Pancreas (tissue), 10 donors: ENCODE measurements at regions not wholly inside any gene's neighbourhood (a gene's known extent, or its start where the extent isn't known, plus 50 kb on each side); places are given as distances from the start of the nearest gene placed in this dataset.
"Not testable (repeated sequence)": the region's sequence is repeated elsewhere in the genome, so short reads cannot be mapped to it uniquely, and the experiment has no call there.

Source experiments
- ATAC-seq, 4 donors: fragments of 200-7000 bp; cut with Tn5 transposase; one replicate each; pipeline versions ENCODE4 v1.8.0 to v1.9.1; 2020; ENCODE audit warnings: mild to moderate bottlenecking in 4 of 4, moderate library complexity in 4 of 4
- DNase-seq, 6 donors: peaks; one replicate each; pipeline ENCODE4 v3.0.0-alpha.2; 2020
- FAIRE-seq: peaks from 2 replicates; lab custom pipeline; 2012; peaks lifted over from hg19 to GRCh38; lab: Jason Lieb, UNC
- H3K27ac ChIP-seq, 4 donors: fragments of 200-600 bp; sonication (generic); 1 replicate in 3 of 4; 2 replicates in 1 of 4; pipeline versions ENCODE4 v1.5.0 to v1.8.0; 2020
- H3K27me3 ChIP-seq, 4 donors: fragments of 200-600 bp; one replicate each; pipeline ENCODE4 v1.8.0; 2021
- H3K36me3 ChIP-seq, 3 donors: fragments of 200-600 bp; sonication (generic) in 1 of 3; one replicate each; pipeline versions ENCODE4 v1.5.0 to v1.8.0; 2020 to 2021
- H3K4me1 ChIP-seq, 3 donors: fragments of 200-600 bp; one replicate each; pipeline ENCODE4 v1.8.0; 2021
- H3K4me3 ChIP-seq, 4 donors: fragments of 200-600 bp; sonication (generic) in 2 of 4; one replicate each; pipeline versions ENCODE4 v1.5.0 to v1.8.0; 2020 to 2021
- H3K9me3 ChIP-seq, 4 donors: fragments of 200-600 bp; one replicate each; pipeline ENCODE4 v1.8.0; 2021
- WGBS, 2 donors: extraction: QIAGEN DNeasy Blood & Tissue Kit; methylation state at CpG; one replicate each; pipeline ENCODE4 v1.1.7; 2013; 5-methylcytosine and 5-hydroxymethylcytosine counted together
- intact Hi-C, 3 donors: fragments of 100-400 bp; cut with DNase I; formaldehyde crosslinking; loops; one replicate each; pipeline versions ENCODE4 v1.11.1 to v1.14.2; 2022
- TF ChIP-seq, protein P1 (sequence below), 4 donors: fragments of 200-600 bp; sonication (generic) in 3 of 4; IDR thresholded peaks; one replicate each; pipeline versions ENCODE4 v1.5.0 to v1.8.0; 2021; ENCODE audit warnings: antibody characterized with exemption in 4 of 4
- donor health status: healthy with polysubstance abuse.
- donor health status: DM: no; HTN: no; CAD: no; lungs with moderate emphysema.
- donor health status: DM: no; HTN: no; CAD: no.
- donor health status: control.
- donor health status: control.
- donor health status: Bipolar disorder and iron deficiency.
- donor health status: DM: yes; HTN: yes; CAD: no.
- donor health status: DM: no; HTN: no; CAD: no.
- donor health status: DM: no; HTN: no; CAD: no.
- donor health status: DM: yes; HTN: yes; CAD: no.

DNA sequence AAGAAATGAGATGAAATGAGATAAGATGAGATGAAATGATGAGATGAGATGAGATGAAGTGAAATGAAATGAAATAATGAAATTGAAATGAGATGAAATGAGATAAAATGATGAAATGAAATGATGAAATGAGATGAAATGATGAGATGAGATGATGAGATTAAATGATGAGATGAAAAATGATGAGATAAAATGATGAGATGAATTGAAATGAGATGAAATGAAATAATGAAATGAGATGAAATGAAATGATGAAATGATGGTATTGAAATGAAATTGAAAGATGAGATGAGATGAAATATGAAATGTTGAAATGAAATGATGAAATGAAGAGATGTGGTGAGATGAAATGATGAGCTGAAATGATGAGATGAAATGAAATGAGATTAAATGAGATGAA is 231.0 kb downstream of the GOLGA6L6 start:
- intact Hi-C loops, result no loop called here

DNA sequence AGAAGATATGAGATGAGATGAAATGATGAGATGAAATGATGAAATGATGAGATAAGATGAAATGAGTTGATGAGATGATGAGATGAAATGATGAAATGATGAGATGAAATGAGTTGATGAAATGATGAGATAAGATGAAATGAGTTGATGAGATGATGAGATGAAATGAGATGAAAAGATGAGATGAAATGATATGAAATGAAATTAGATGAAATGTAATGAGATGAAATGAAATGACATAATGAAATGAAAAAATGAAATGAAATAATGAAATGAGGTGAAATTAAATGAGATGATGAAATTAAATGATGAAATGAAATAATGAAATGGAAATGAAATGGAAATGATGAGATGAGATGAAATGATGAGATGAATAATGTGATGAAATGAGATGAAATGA is 231.6 kb downstream of the GOLGA6L6 start:
- FAIRE-seq, intact Hi-C loops, ATAC-seq, H3K27ac ChIP-seq, DNase-seq, H3K4me1 ChIP-seq, H3K36me3 ChIP-seq, H3K27me3 ChIP-seq, H3K4me3 ChIP-seq, H3K9me3 ChIP-seq: not testable (repeated sequence)

More for the DNA sequence above, 231.0 kb downstream of the GOLGA6L6 start:
- Histone ChIP-seq H3K9me3 (no peaks in the 10 kb centered on the region), H3K4me3 (no peak overlapping the region), H3K36me3 (no peaks in the 10 kb centered on the region), H3K27ac (no peak overlapping the region), H3K27me3 (no peaks in the 10 kb centered on the region), H3K4me1 (no peaks in the 10 kb centered on the region)
- TF ChIP-seq, protein P1, sequence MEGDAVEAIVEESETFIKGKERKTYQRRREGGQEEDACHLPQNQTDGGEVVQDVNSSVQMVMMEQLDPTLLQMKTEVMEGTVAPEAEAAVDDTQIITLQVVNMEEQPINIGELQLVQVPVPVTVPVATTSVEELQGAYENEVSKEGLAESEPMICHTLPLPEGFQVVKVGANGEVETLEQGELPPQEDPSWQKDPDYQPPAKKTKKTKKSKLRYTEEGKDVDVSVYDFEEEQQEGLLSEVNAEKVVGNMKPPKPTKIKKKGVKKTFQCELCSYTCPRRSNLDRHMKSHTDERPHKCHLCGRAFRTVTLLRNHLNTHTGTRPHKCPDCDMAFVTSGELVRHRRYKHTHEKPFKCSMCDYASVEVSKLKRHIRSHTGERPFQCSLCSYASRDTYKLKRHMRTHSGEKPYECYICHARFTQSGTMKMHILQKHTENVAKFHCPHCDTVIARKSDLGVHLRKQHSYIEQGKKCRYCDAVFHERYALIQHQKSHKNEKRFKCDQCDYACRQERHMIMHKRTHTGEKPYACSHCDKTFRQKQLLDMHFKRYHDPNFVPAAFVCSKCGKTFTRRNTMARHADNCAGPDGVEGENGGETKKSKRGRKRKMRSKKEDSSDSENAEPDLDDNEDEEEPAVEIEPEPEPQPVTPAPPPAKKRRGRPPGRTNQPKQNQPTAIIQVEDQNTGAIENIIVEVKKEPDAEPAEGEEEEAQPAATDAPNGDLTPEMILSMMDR (IDR thresholded peaks at IDR 0.05), result no peak
- DNase-seq, result no peak
- no peak for ATAC-seq
- no peak for FAIRE-seq

DNA sequence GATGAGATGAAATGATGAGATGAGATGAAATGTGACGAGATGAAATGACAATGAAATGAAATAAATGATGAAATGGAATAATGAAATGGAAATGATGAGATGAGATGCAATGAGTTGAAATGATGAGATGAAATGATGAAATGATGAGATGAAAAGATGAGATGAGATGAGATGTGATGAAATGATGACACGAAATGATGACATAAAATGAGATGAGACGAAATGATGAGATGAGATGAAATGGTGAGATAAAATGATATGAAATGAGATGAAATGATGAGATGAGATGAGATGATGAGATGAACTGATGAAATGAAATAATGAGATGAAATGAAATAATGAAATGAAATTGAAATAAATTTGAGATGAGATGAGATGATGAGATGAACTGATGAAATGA is 232.2 kb downstream of the GOLGA6L6 start:
- H3K4me3 ChIP-seq, H3K36me3 ChIP-seq, ATAC-seq, DNase-seq, H3K27ac ChIP-seq, intact Hi-C loops, H3K9me3 ChIP-seq, H3K4me1 ChIP-seq, FAIRE-seq, H3K27me3 ChIP-seq: not testable (repeated sequence)
- WGBS, 2 donors, result 40 to 41% methylated on average over 3 of the region's 3 CpGs

DNA sequence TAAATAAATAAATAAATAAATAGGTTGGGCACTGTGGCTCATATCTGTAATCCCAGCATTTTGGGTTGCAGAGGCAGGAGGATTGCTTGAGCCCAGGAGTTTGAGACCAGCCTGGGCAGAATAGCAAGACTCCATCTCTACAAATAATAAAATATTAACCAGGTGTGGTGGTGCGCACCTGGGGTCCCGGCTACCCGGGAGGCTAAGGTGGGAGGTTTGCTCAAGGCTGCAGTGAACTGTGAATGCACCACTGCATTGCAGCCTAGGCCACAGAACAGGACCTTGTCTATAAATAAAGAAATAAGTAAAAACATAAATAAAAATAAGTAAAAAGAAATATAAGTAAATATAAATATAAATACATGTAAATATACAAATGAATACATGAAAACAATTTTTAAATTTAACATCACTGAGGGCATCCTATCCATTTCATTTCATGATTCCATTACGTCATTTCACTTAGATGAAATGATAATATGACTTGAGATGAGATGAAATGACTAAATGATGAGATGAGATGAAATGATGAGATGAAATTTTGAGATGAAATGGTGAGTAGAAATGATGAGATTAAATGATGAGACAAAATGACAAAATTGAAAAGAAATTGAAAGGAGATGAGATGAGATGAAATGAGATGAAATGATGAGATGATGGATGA is 233.4 kb downstream of the GOLGA6L6 start:
- H3K4me1 ChIP-seq, ATAC-seq, DNase-seq, FAIRE-seq, H3K4me3 ChIP-seq, H3K36me3 ChIP-seq, H3K27me3 ChIP-seq, H3K9me3 ChIP-seq, H3K27ac ChIP-seq, intact Hi-C loops: not testable (repeated sequence)
- WGBS, 2 donors, result 74 to 80% methylated on average over 4 of the region's 4 CpGs

DNA sequence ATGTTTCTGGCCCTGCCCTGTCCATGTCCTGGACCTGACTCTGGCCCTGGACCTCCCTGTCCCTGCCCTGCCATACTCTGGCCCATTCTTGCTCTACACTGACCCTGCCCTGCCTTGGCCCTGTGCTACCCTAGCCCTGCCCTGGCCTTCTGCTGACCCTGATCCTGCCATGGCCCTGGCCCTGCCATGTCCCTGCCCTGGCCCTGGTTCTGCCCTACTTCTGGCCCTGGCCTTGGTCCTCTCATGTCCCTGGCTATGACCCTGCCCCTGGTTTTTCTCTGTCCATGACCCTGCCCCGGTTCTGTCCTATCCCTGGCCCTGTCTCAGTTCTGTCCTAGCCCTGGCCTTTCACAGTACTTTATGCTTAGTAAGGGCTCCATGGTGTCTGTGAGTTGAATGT is 234.5 kb downstream of the GOLGA6L6 start:
- H3K27ac ChIP-seq, FAIRE-seq, H3K36me3 ChIP-seq, H3K4me1 ChIP-seq, H3K4me3 ChIP-seq, H3K9me3 ChIP-seq, ATAC-seq, H3K27me3 ChIP-seq, intact Hi-C loops: not testable (repeated sequence)
- 28 to 52% methylated on average over 1 of the region's 1 CpG for WGBS, 2 donors
- peak in 1 of 6 donors; percentile 29 for DNase-seq

DNA sequence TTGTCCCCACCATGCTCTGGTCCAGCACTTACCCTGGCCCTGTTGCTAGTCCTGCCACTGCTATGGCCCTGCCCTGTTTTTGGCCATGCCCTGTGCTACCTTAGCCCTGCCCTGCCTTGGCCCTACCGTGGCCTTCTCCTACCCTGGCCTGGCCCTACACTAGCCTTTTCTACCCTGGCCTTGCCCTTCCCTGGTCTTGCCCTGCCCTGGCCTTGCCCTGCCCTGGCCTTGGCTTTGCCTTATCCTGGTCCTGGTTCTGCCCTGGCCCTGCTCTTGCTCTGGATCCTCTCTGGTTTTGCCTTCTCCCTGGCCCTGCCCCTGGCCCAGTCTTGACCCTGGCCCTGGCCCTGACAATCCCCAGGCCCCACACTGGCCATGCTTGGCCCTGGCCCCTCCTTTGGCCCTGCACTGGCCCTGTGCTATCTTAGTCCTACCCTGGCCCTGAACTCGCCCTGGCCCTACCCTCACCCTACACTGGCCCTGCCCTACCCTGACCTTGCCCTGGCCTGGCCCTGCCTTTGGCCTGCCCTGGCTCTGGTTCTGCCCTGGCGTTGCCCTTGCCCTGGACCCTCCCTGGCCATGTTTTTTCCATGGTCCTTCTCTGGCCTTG is 235.0 kb downstream of the GOLGA6L6 start:
- FAIRE-seq, H3K27me3 ChIP-seq, intact Hi-C loops, H3K4me1 ChIP-seq, H3K36me3 ChIP-seq, H3K27ac ChIP-seq, H3K4me3 ChIP-seq, ATAC-seq, H3K9me3 ChIP-seq: not testable (repeated sequence)
- DNase-seq, result peak in 2 of 6 donors; percentile 60 to 88
- 48 to 56% methylated on average over 3 of the region's 3 CpGs for WGBS, 2 donors

DNA sequence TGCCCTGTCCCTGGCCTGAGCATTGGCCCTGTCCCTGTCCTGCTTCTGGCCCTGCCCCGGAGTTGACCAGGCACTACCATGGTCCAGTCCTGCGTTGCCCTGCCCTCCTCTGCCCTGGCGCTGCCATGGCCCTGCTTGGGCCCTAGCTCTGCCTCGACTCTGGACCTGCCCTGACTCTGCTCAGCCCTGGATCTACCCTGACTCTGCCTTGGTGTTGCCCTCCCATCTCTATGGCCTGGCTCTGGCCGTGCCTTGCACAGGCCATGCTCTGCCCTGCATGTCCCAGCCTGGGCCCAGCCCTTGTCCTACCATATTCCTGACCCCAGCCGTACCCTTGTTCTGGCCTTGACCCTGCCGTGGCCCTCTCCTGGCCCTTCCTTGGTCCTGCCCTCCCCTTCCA is 235.7 kb downstream of the GOLGA6L6 start:
- FAIRE-seq, result not testable (repeated sequence)

DNA sequence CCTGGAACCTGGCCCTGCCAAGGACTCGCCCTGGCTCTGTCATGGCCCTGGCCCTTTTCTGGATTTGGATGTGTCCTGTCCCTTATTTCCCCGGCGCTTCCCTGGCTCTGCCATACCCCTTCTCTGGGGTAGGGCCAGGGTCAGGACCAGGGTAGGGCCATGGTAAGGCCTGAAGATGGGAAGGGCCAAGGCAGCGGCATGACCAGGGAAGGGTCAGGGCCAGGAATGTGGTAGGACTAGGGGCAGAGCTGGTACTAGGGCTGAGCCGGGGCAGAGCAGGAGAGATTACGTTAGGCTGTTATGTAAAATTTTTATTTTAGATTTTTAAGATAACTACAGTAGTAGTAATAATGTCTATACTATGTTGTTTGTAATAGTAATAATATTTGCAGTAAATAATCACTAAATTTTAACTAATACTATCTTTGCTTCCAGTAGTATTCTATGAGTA is 236.6 kb downstream of the GOLGA6L6 start:
- H3K27ac ChIP-seq, H3K4me3 ChIP-seq, H3K36me3 ChIP-seq, intact Hi-C loops, H3K9me3 ChIP-seq, H3K27me3 ChIP-seq, H3K4me1 ChIP-seq, ATAC-seq, FAIRE-seq: not testable (repeated sequence)
- DNase-seq, result peak in 1 of 6 donors; percentile 57
- 77 to 85% methylated on average over 6 of the region's 6 CpGs for WGBS, 2 donors

More for the DNA sequence above, 235.7 kb downstream of the GOLGA6L6 start:
- H3K27ac ChIP-seq, H3K36me3 ChIP-seq, H3K27me3 ChIP-seq, ATAC-seq, H3K9me3 ChIP-seq, H3K4me1 ChIP-seq, intact Hi-C loops, H3K4me3 ChIP-seq: not testable (repeated sequence)
- 62 to 68% methylated on average over 6 to 7 of the region's 7 CpGs for WGBS, 2 donors
- peak in 1 of 6 donors; percentile 74 for DNase-seq

DNA sequence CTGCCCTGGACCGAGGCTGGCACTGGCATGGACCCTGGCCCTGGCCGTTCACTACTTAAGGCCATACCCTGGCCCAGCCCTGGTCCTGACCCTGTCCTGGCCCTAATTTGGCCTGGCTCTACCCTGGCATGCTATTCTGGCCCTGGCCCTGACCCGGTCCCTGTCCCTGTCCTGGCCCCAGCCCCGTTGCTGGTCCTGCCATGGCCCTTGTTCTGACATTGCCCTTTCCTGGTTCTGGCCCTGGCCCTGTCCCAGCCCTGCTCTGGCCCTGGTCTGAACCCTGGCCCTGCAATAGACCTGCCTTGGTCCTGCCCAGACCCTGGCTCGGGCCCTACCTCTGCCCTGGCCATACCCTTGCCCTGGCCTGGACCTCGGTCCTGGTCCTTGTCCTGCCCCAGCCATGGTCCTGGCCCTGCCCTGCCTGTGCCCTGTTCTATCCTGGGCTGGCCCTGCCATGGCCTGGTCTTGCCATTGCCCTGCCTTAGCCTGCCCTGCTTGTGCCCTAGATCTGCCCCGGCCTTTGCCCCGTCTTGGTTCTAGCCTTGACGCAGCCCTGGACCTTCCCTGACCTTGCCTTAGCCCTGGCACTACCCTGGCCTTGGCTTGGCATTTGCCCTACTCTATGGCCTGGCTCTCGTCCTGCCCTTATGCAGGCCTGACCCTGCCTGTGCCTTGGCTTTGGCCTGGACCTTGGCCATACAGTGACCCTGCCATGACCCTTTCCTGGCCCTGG is 237.2 kb downstream of the GOLGA6L6 start:
- H3K27ac ChIP-seq, FAIRE-seq, H3K4me3 ChIP-seq, H3K36me3 ChIP-seq, H3K27me3 ChIP-seq, H3K9me3 ChIP-seq, H3K4me1 ChIP-seq, intact Hi-C loops, ATAC-seq: not testable (repeated sequence)
- DNase-seq, result peak in 1 of 6 donors; percentile 88
- 58 to 67% methylated on average over 10 of the region's 10 CpGs for WGBS, 2 donors

DNA sequence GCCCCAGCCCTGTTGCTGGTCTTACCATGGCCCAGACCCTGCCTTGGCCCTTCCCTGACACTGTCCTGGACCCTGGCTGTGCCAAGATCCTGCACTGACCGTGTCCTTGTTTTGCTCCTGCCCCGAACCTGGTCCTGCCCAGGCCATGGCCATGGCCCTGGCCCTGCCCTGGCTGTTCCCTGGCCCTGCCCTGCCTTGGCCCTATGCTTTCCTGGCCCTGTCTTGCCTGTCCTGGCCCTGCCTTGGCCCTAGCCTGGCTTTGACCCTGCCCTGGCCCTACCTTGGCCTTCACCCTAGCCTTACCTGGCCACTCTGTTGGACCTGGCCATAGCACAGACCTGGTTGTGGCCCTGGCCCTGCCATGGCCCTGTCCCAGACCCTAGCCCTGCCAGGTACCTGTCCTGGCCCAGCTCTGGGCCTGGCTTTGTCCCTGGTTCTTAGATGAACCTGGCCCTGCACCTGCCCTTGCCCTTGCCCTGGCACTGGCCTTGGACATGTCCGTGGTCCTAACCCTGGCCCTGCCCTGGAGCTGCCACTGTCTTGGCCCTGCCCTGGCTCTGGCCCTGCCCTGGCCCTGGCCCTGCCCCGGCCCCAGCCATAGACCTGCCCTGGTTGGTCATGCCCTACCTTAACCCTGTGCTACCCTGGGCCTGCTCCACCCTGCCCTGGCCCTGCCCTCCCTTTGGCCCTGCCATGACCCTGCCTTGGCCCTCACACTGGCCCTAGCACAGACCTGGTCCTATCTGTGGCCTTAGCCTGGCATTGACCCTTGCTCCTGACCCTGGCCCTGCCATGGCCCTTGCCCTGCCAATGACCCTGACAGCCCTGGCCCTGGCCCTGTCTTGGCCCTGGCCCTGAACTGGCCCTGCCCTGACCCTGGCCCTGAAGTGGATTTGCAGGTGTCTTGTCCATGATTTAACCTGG is 238.1 kb downstream of the GOLGA6L6 start:
- H3K36me3 ChIP-seq, intact Hi-C loops, FAIRE-seq, H3K27ac ChIP-seq, H3K4me1 ChIP-seq, ATAC-seq, H3K4me3 ChIP-seq, H3K27me3 ChIP-seq, H3K9me3 ChIP-seq: not testable (repeated sequence)
- DNase-seq, result peak in 1 of 6 donors; percentile 86
- 65 to 69% methylated on average over 3 to 4 of the region's 4 CpGs for WGBS, 2 donors
